ENCODE measurements at regions not wholly inside any gene's neighbourhood (a gene's known extent, or its start where the extent isn't known, plus 50 kb on each side); places are given as distances from the start of the nearest gene placed in this dataset.

DNA sequence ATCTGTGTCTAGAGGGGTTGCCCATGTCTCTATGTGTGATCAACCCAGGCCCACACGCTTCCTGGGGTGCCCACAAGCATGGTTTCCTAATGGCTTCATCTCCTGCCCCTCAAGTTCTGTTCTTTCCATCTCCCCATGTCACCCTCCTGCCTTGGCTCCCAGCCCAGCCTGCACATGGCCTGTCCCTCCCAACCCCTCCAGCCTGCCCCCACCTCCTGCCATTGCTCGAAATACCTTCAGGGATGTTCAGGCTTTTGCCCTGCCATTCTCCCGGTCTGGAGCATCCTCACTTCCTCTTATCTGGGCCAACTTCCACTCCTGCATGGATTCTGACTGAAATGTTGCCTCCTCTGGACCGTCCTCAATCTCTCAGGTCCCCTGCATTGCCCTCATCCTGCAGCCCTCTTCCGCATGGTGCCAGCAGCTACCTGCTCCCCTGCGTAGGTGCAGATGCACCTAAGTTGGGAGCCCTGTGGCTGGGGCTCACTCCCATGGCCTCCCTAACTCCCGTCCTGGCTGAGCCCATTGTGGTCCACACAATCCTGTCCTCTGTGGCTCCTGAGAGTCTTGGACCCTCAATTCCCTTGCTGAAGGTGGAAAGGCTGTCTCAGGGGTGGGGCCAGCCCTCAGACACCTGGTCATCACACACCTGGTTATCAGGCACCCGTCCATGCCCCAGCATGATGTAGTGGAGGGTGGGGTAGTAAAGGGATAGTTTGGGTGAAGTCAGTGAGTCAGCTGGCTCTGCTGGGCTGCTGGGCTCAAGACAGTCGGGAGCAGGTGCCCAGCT is 152.1 kb downstream of the URI1 start:
- Mint-ChIP-seq H3K27ac (ENCODE audit: unreplicated experiment) (no peak overlapping the region), H3K4me3 (ENCODE audit: unreplicated experiment) (no peak overlapping the region), H3K4me1 (ENCODE audit: low read depth, unreplicated experiment) (no peaks in the 10 kb centered on the region), H3K36me3 (ENCODE audit: low read depth, unreplicated experiment) (no peaks in the 10 kb centered on the region), H3K9me3 (ENCODE audit: unreplicated experiment) (no peaks in the 10 kb centered on the region), H3K27me3 (ENCODE audit: low read depth, unreplicated experiment) (peaks cover 38% of the 10 kb centered on the region)
- H3K4me1 ChIP-seq (ENCODE audit: insufficient read depth, low read length) = no peaks in the 10 kb centered on the region
- H3K36me3 ChIP-seq (ENCODE audit: insufficient read depth, low read length) = no peaks in the 10 kb centered on the region
- H2AFZ ChIP-seq (ENCODE audit: low read depth, low read length) = no peak overlapping the region
- no peak overlapping the region for H3K9ac ChIP-seq (ENCODE audit: low read length)
- H3K4me3 ChIP-seq (ENCODE audit: insufficient read depth, low read depth, low read length) = no peak overlapping the region
- H4K20me1 ChIP-seq (ENCODE audit: insufficient read depth, low read length) = no peaks in the 10 kb centered on the region
- H3K27ac ChIP-seq (ENCODE audit: low read depth, low read length) = no peak overlapping the region
- FAIRE-seq (no peak), DNase-seq (ENCODE audit: low read depth) (no peak)
- H3K27me3 ChIP-seq (ENCODE audit: insufficient read depth, low read length) = no peaks in the 10 kb centered on the region
- H3K9me3 ChIP-seq (ENCODE audit: insufficient read depth, low read depth, low read length) = no peaks in the 10 kb centered on the region
- no peak overlapping the region for H3K4me2 ChIP-seq (ENCODE audit: low read length)
- TF ChIP-seq EZH2 (IDR thresholded peaks at IDR 0.05; ENCODE audit: insufficient read depth, low read length) = no peak
- TF ChIP-seq, protein P1, sequence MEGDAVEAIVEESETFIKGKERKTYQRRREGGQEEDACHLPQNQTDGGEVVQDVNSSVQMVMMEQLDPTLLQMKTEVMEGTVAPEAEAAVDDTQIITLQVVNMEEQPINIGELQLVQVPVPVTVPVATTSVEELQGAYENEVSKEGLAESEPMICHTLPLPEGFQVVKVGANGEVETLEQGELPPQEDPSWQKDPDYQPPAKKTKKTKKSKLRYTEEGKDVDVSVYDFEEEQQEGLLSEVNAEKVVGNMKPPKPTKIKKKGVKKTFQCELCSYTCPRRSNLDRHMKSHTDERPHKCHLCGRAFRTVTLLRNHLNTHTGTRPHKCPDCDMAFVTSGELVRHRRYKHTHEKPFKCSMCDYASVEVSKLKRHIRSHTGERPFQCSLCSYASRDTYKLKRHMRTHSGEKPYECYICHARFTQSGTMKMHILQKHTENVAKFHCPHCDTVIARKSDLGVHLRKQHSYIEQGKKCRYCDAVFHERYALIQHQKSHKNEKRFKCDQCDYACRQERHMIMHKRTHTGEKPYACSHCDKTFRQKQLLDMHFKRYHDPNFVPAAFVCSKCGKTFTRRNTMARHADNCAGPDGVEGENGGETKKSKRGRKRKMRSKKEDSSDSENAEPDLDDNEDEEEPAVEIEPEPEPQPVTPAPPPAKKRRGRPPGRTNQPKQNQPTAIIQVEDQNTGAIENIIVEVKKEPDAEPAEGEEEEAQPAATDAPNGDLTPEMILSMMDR (IDR thresholded peaks at IDR 0.05; ENCODE audit: insufficient read depth, low read depth, low read length) = no peak
- H3K79me2 ChIP-seq (ENCODE audit: insufficient read depth, low read length) = no peaks in the 10 kb centered on the region

DNA sequence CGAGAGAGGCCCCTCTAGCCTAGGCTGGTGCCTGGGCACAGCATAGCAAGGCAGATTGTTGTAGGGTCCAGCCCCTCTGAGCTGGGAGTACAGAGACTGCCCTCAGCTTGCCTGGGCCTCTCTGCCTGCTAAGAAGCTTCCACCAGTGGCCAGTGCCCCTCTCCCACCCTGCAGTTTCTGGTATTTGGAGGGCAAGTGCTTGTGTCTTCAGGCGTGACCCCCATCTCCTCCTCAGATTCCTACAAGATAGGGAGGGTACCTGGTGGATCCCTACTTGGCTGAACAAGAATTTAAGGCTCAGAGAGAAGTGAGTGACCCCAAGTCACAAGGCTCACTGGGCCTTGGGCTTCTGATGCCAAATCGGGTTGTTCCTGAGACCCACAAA is 152.7 kb downstream of the URI1 start:
- H3K9me3 Mint-ChIP-seq (ENCODE audit: unreplicated experiment) = no peaks in the 10 kb centered on the region
- FAIRE-seq = no peak
- no peaks in the 10 kb centered on the region for H3K4me1 Mint-ChIP-seq (ENCODE audit: low read depth, unreplicated experiment)

More for the DNA sequence above, 152.7 kb downstream of the URI1 start:
- no peak overlapping the region for H2AFZ ChIP-seq (ENCODE audit: low read depth, low read length)
- no peak overlapping the region for H3K4me3 Mint-ChIP-seq (ENCODE audit: unreplicated experiment)
- DNase-seq (ENCODE audit: low read depth) = no peak
- H3K9ac ChIP-seq (ENCODE audit: low read length) = no peak overlapping the region
- no peaks in the 10 kb centered on the region for H3K36me3 ChIP-seq (ENCODE audit: insufficient read depth, low read length)
- no peaks in the 10 kb centered on the region for H3K79me2 ChIP-seq (ENCODE audit: insufficient read depth, low read length)
- H3K27me3 ChIP-seq (ENCODE audit: insufficient read depth, low read length) = no peaks in the 10 kb centered on the region
- H4K20me1 ChIP-seq (ENCODE audit: insufficient read depth, low read length) = no peaks in the 10 kb centered on the region
- no peaks in the 10 kb centered on the region for H3K9me3 ChIP-seq (ENCODE audit: insufficient read depth, low read depth, low read length)
- no peak overlapping the region for H3K4me2 ChIP-seq (ENCODE audit: low read length)
- TF ChIP-seq, protein P1 (IDR thresholded peaks at IDR 0.05; ENCODE audit: insufficient read depth, low read depth, low read length) = no peak
- no peak for TF ChIP-seq EZH2 (IDR thresholded peaks at IDR 0.05; ENCODE audit: insufficient read depth, low read length)
- H3K27ac Mint-ChIP-seq (ENCODE audit: unreplicated experiment) = no peak overlapping the region
- no peaks in the 10 kb centered on the region for H3K36me3 Mint-ChIP-seq (ENCODE audit: low read depth, unreplicated experiment)
- no peaks in the 10 kb centered on the region for H3K4me1 ChIP-seq (ENCODE audit: insufficient read depth, low read length)
- no peak overlapping the region for H3K27ac ChIP-seq (ENCODE audit: low read depth, low read length)
- peaks cover 37% of the 10 kb centered on the region for H3K27me3 Mint-ChIP-seq (ENCODE audit: low read depth, unreplicated experiment)
- H3K4me3 ChIP-seq (ENCODE audit: insufficient read depth, low read depth, low read length) = no peak overlapping the region
